HG02798 (cell line): ENCODE measurements at regions not wholly inside any gene's neighbourhood (a gene's known extent, or its start where the extent isn't known, plus 50 kb on each side); places are given as distances from the start of the nearest gene placed in this dataset.

ENCODE experiments used
- ATAC-seq: cut with Tn5 transposase; IDR thresholded peaks from one replicate; pipeline ENCODE4 v1.9.1; 2021; ENCODE audit warnings: mild to moderate bottlenecking; ENCODE audit not compliant: unreplicated experiment, poor library complexity

GRCh38 chr9:10946676-10947410 is 334.0 kb upstream of the PTPRD start:
- ATAC-seq, result no peak

GRCh38 chr9:10957878-10958277 is 345.1 kb upstream of the PTPRD start:
- ATAC-seq, result no peak

GRCh38 chr9:10961883-10962282 is 349.1 kb upstream of the PTPRD start:
- ATAC-seq, result no peak

GRCh38 chr9:10983251-10983650 is 370.4 kb upstream of the PTPRD start:
- ATAC-seq, result no peak

GRCh38 chr9:10999646-11000045 is 386.8 kb upstream of the PTPRD start:
- ATAC-seq, result no peak

- ATAC-seq, result no peak
Measured at GRCh38 chr9:11001546-11001945, 388.7 kb upstream of the PTPRD start.

- no peak for ATAC-seq
Measured at GRCh38 chr9:11002705-11003104, 389.9 kb upstream of the PTPRD start.

- ATAC-seq, result no peak
Measured at GRCh38 chr9:11003836-11004235, 391.0 kb upstream of the PTPRD start.

- ATAC-seq, result no peak
Measured at GRCh38 chr9:11011696-11012095, 398.9 kb upstream of the PTPRD start.

GRCh38 chr9:11016081-11016480 is 403.3 kb upstream of the PTPRD start:
- no peak for ATAC-seq

- no peak for ATAC-seq
Measured at GRCh38 chr9:11023201-11023600, 410.4 kb upstream of the PTPRD start.

- ATAC-seq, result no peak
Measured at GRCh38 chr9:11025775-11026174, 413.0 kb upstream of the PTPRD start.

GRCh38 chr9:11038366-11038765 is 425.6 kb upstream of the PTPRD start:
- no peak for ATAC-seq

GRCh38 chr9:11039006-11039405 is 426.2 kb upstream of the PTPRD start:
- ATAC-seq, result no peak

GRCh38 chr9:11045589-11045988 is 432.8 kb upstream of the PTPRD start:
- no peak for ATAC-seq

- ATAC-seq, result no peak
Measured at GRCh38 chr9:11063263-11063662, 450.5 kb upstream of the PTPRD start.

- ATAC-seq, result no peak
Measured at GRCh38 chr9:11064909-11065308, 452.1 kb upstream of the PTPRD start.

- ATAC-seq, result no peak
Measured at GRCh38 chr9:11072176-11072575, 459.4 kb upstream of the PTPRD start.

GRCh38 chr9:11086561-11086960 is 473.8 kb upstream of the PTPRD start:
- no peak for ATAC-seq

- no peak for ATAC-seq
Measured at GRCh38 chr9:11088821-11089374, 476.1 kb upstream of the PTPRD start.

GRCh38 chr9:11092974-11093373 is 480.2 kb upstream of the PTPRD start:
- no peak for ATAC-seq

GRCh38 chr9:11097020-11097419 is 484.2 kb upstream of the PTPRD start:
- no peak for ATAC-seq
